Fibroblast of lung (primary cell): ENCODE measurements at regions not wholly inside any gene's neighbourhood (a gene's known extent, or its start where the extent isn't known, plus 50 kb on each side); places are given as distances from the start of the nearest gene placed in this dataset.

Source experiments
- EZH2 ChIP-seq: IDR thresholded peaks from 2 replicates; pipeline ENCODE4 v1.5.1; 2012; ENCODE audit warnings: low read length, control low read depth, mild to moderate bottlenecking; ENCODE audit errors: missing control alignments
- TF ChIP-seq, protein P1 (sequence below), 2 donors: IDR thresholded peaks in 1 of 2; conservative IDR thresholded peaks in 1 of 2; 1 replicate in 1 of 2; 2 replicates in 1 of 2; pipeline ENCODE4 v1.5.1; 2011 to 2012; ENCODE audit warnings: low read length in 2 of 2, control low read depth in 1 of 2, inconsistent platforms in 1 of 2, low read depth in 1 of 2, mild to moderate bottlenecking in 1 of 2

DNA sequence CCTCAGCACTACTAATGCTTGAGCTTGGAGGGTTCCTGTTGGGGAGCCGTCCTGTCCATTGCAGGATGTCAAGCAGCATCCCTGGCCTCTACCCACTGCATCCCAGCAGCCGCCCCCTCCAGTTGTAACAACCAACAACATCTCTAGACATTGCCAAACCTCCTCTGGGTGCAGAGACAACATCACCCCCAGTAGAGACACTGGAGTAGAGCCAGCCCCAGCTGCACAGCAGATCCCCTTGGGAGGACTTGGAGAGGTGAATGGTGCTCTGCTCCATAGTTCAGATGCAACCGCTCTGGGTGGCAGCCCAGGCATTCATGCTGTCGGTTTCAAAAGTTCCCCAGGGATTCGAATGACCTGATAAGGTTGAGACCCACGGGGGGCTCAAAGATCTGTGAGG, 259.0 kb downstream of the MN1 start:
- TF ChIP-seq, protein P1, sequence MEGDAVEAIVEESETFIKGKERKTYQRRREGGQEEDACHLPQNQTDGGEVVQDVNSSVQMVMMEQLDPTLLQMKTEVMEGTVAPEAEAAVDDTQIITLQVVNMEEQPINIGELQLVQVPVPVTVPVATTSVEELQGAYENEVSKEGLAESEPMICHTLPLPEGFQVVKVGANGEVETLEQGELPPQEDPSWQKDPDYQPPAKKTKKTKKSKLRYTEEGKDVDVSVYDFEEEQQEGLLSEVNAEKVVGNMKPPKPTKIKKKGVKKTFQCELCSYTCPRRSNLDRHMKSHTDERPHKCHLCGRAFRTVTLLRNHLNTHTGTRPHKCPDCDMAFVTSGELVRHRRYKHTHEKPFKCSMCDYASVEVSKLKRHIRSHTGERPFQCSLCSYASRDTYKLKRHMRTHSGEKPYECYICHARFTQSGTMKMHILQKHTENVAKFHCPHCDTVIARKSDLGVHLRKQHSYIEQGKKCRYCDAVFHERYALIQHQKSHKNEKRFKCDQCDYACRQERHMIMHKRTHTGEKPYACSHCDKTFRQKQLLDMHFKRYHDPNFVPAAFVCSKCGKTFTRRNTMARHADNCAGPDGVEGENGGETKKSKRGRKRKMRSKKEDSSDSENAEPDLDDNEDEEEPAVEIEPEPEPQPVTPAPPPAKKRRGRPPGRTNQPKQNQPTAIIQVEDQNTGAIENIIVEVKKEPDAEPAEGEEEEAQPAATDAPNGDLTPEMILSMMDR (conservative IDR thresholded peaks at IDR 0.05 in 1 of 2, IDR thresholded peaks at IDR 0.05 in 1 of 2; ENCODE audit: low read depth in 1 of 2, low read length in 2 of 2) = no peak
- no peak for TF ChIP-seq EZH2
